ENCODE measurements at regions not wholly inside any gene's neighbourhood (a gene's known extent, or its start where the extent isn't known, plus 50 kb on each side); places are given as distances from the start of the nearest gene placed in this dataset.
"Not testable (repeated sequence)": the region's sequence is repeated elsewhere in the genome, so short reads cannot be mapped to it uniquely, and the experiment has no call there.

GRCh38 chr9:61817127-61817705 is 627.4 kb downstream of the SPATA31A7 start:
- H3K4me1 ChIP-seq (ENCODE audit: control insufficient read depth, insufficient read depth, low read length, poor library complexity, severe bottlenecking); DNase-seq; H3K27me3 ChIP-seq (replicated peaks; ENCODE audit: control insufficient read depth, insufficient read depth, low read length, poor library complexity, severe bottlenecking); H3K9me3 ChIP-seq (ENCODE audit: control insufficient read depth, low read length); H3K4me3 ChIP-seq (ENCODE audit: insufficient read depth, low read depth, low read length, poor library complexity, severe bottlenecking); H3K27ac ChIP-seq (ENCODE audit: insufficient read depth, low read length, poor library complexity, severe bottlenecking); H3K36me3 ChIP-seq (ENCODE audit: control insufficient read depth, insufficient read depth, low read length): not testable (repeated sequence)

GRCh38 chr9:61853624-61854259 is 663.9 kb downstream of the SPATA31A7 start:
- DNase-seq = peak; percentile 72 to 82 (median 80)
- H3K36me3 ChIP-seq (ENCODE audit: control insufficient read depth, insufficient read depth, low read length); H3K27ac ChIP-seq (ENCODE audit: insufficient read depth, low read length, poor library complexity, severe bottlenecking); H3K27me3 ChIP-seq (replicated peaks; ENCODE audit: control insufficient read depth, insufficient read depth, low read length, poor library complexity, severe bottlenecking); H3K4me3 ChIP-seq (ENCODE audit: insufficient read depth, low read depth, low read length, poor library complexity, severe bottlenecking); H3K4me1 ChIP-seq (ENCODE audit: control insufficient read depth, insufficient read depth, low read length, poor library complexity, severe bottlenecking); H3K9me3 ChIP-seq (ENCODE audit: control insufficient read depth, low read length): not testable (repeated sequence)

GRCh38 chr9:61854260-61854640 is 664.4 kb downstream of the SPATA31A7 start:
- H3K4me1 ChIP-seq (ENCODE audit: control insufficient read depth, insufficient read depth, low read length, poor library complexity, severe bottlenecking); H3K27ac ChIP-seq (ENCODE audit: insufficient read depth, low read length, poor library complexity, severe bottlenecking); H3K9me3 ChIP-seq (ENCODE audit: control insufficient read depth, low read length); H3K27me3 ChIP-seq (replicated peaks; ENCODE audit: control insufficient read depth, insufficient read depth, low read length, poor library complexity, severe bottlenecking); H3K4me3 ChIP-seq (ENCODE audit: insufficient read depth, low read depth, low read length, poor library complexity, severe bottlenecking); H3K36me3 ChIP-seq (ENCODE audit: control insufficient read depth, insufficient read depth, low read length): not testable (repeated sequence)
- peak in 2 of 3 donors; percentile 0 for DNase-seq

GRCh38 chr9:61856283-61856682 is 666.4 kb downstream of the SPATA31A7 start:
- not testable (repeated sequence) for DNase-seq; H3K4me3 ChIP-seq (ENCODE audit: insufficient read depth, low read depth, low read length, poor library complexity, severe bottlenecking); H3K36me3 ChIP-seq (ENCODE audit: control insufficient read depth, insufficient read depth, low read length); H3K4me1 ChIP-seq (ENCODE audit: control insufficient read depth, insufficient read depth, low read length, poor library complexity, severe bottlenecking); H3K9me3 ChIP-seq (ENCODE audit: control insufficient read depth, low read length); H3K27me3 ChIP-seq (replicated peaks; ENCODE audit: control insufficient read depth, insufficient read depth, low read length, poor library complexity, severe bottlenecking); H3K27ac ChIP-seq (ENCODE audit: insufficient read depth, low read length, poor library complexity, severe bottlenecking)

- H3K9me3 ChIP-seq (ENCODE audit: control insufficient read depth, low read length); H3K4me3 ChIP-seq (ENCODE audit: insufficient read depth, low read depth, low read length, poor library complexity, severe bottlenecking); DNase-seq; H3K27ac ChIP-seq (ENCODE audit: insufficient read depth, low read length, poor library complexity, severe bottlenecking); H3K27me3 ChIP-seq (replicated peaks; ENCODE audit: control insufficient read depth, insufficient read depth, low read length, poor library complexity, severe bottlenecking); H3K4me1 ChIP-seq (ENCODE audit: control insufficient read depth, insufficient read depth, low read length, poor library complexity, severe bottlenecking); H3K36me3 ChIP-seq (ENCODE audit: control insufficient read depth, insufficient read depth, low read length): not testable (repeated sequence)
These were observed 667.1 kb downstream of the SPATA31A7 start for GRCh38 chr9:61856858-61857453.

- not testable (repeated sequence) for H3K4me1 ChIP-seq (ENCODE audit: control insufficient read depth, insufficient read depth, low read length, poor library complexity, severe bottlenecking); H3K4me3 ChIP-seq (ENCODE audit: insufficient read depth, low read depth, low read length, poor library complexity, severe bottlenecking); DNase-seq; H3K36me3 ChIP-seq (ENCODE audit: control insufficient read depth, insufficient read depth, low read length); H3K27me3 ChIP-seq (replicated peaks; ENCODE audit: control insufficient read depth, insufficient read depth, low read length, poor library complexity, severe bottlenecking); H3K9me3 ChIP-seq (ENCODE audit: control insufficient read depth, low read length); H3K27ac ChIP-seq (ENCODE audit: insufficient read depth, low read length, poor library complexity, severe bottlenecking)
These were observed 668.0 kb downstream of the SPATA31A7 start for GRCh38 chr9:61857709-61858351.

- H3K4me1 ChIP-seq (ENCODE audit: control insufficient read depth, insufficient read depth, low read length, poor library complexity, severe bottlenecking); H3K27ac ChIP-seq (ENCODE audit: insufficient read depth, low read length, poor library complexity, severe bottlenecking); H3K9me3 ChIP-seq (ENCODE audit: control insufficient read depth, low read length); H3K27me3 ChIP-seq (replicated peaks; ENCODE audit: control insufficient read depth, insufficient read depth, low read length, poor library complexity, severe bottlenecking); H3K36me3 ChIP-seq (ENCODE audit: control insufficient read depth, insufficient read depth, low read length); H3K4me3 ChIP-seq (ENCODE audit: insufficient read depth, low read depth, low read length, poor library complexity, severe bottlenecking): not testable (repeated sequence)
- peak; percentile 1 to 13 (median 2) for DNase-seq
These were observed 672.7 kb downstream of the SPATA31A7 start for GRCh38 chr9:61862431-61862971.

- H3K27me3 ChIP-seq (replicated peaks; ENCODE audit: control insufficient read depth, insufficient read depth, low read length, poor library complexity, severe bottlenecking); H3K4me3 ChIP-seq (ENCODE audit: insufficient read depth, low read depth, low read length, poor library complexity, severe bottlenecking); H3K4me1 ChIP-seq (ENCODE audit: control insufficient read depth, insufficient read depth, low read length, poor library complexity, severe bottlenecking); DNase-seq; H3K36me3 ChIP-seq (ENCODE audit: control insufficient read depth, insufficient read depth, low read length); H3K27ac ChIP-seq (ENCODE audit: insufficient read depth, low read length, poor library complexity, severe bottlenecking); H3K9me3 ChIP-seq (ENCODE audit: control insufficient read depth, low read length): not testable (repeated sequence)
These were observed 674.6 kb downstream of the SPATA31A7 start for GRCh38 chr9:61864463-61864862.

- not testable (repeated sequence) for H3K9me3 ChIP-seq (ENCODE audit: control insufficient read depth, low read length); H3K36me3 ChIP-seq (ENCODE audit: control insufficient read depth, insufficient read depth, low read length); DNase-seq; H3K4me3 ChIP-seq (ENCODE audit: insufficient read depth, low read depth, low read length, poor library complexity, severe bottlenecking); H3K27me3 ChIP-seq (replicated peaks; ENCODE audit: control insufficient read depth, insufficient read depth, low read length, poor library complexity, severe bottlenecking); H3K27ac ChIP-seq (ENCODE audit: insufficient read depth, low read length, poor library complexity, severe bottlenecking); H3K4me1 ChIP-seq (ENCODE audit: control insufficient read depth, insufficient read depth, low read length, poor library complexity, severe bottlenecking)
These were observed 679.1 kb downstream of the SPATA31A7 start for GRCh38 chr9:61868965-61869364.

- H3K9me3 ChIP-seq (ENCODE audit: control insufficient read depth, low read length); H3K4me1 ChIP-seq (ENCODE audit: control insufficient read depth, insufficient read depth, low read length, poor library complexity, severe bottlenecking); H3K4me3 ChIP-seq (ENCODE audit: insufficient read depth, low read depth, low read length, poor library complexity, severe bottlenecking); H3K27ac ChIP-seq (ENCODE audit: insufficient read depth, low read length, poor library complexity, severe bottlenecking); H3K36me3 ChIP-seq (ENCODE audit: control insufficient read depth, insufficient read depth, low read length); DNase-seq; H3K27me3 ChIP-seq (replicated peaks; ENCODE audit: control insufficient read depth, insufficient read depth, low read length, poor library complexity, severe bottlenecking): not testable (repeated sequence)
These were observed 682.5 kb downstream of the SPATA31A7 start for GRCh38 chr9:61872329-61872728.
